CD4-positive, alpha-beta T cell treated with Interleukin-21 for 1 hour (primary cell): ENCODE measurements at regions not wholly inside any gene's neighbourhood (a gene's known extent, or its start where the extent isn't known, plus 50 kb on each side); places are given as distances from the start of the nearest gene placed in this dataset.

Source experiments
- DNase-seq: peaks from one replicate; pipeline ENCODE4 v3.0.0-alpha.2; 2020

- no peak for DNase-seq
These were observed 65.2 kb upstream of the FSHB start for GRCh38 chr11:30165652-30166051.

- DNase-seq = no peak
These were observed 59.2 kb upstream of the FSHB start for GRCh38 chr11:30171661-30172060.

- no peak for DNase-seq
These were observed 58.7 kb upstream of the FSHB start for GRCh38 chr11:30172158-30172557.

GRCh38 chr11:30172883-30173311 lies 57.9 kb upstream of the FSHB start:
- DNase-seq = no peak

- DNase-seq = no peak
These were observed 56.4 kb upstream of the FSHB start for GRCh38 chr11:30174265-30175020.
